HG02970 (cell line): ENCODE measurements at regions not wholly inside any gene's neighbourhood (a gene's known extent, or its start where the extent isn't known, plus 50 kb on each side); places are given as distances from the start of the nearest gene placed in this dataset.

ENCODE experiments used
- ATAC-seq: cut with Tn5 transposase; IDR thresholded peaks from one replicate; pipeline ENCODE4 v1.9.1; 2021; ENCODE audit warnings: mild to moderate bottlenecking, moderate library complexity, moderate number of reproducible peaks; ENCODE audit not compliant: unreplicated experiment, low FRiP score

- ATAC-seq = no peak
Measured at GRCh38 chr1:239025223-239025622, 361.1 kb upstream of the CHRM3 start.

- ATAC-seq = no peak
Measured at GRCh38 chr1:239023732-239024360, 362.5 kb upstream of the CHRM3 start.

GRCh38 chr1:239016337-239016736, 370.0 kb upstream of the CHRM3 start:
- ATAC-seq = no peak

- ATAC-seq = no peak
Measured at GRCh38 chr1:239011382-239011781, 375.0 kb upstream of the CHRM3 start.

GRCh38 chr1:239008568-239008967, 377.8 kb upstream of the CHRM3 start:
- no peak for ATAC-seq

GRCh38 chr1:239006276-239006675, 380.1 kb upstream of the CHRM3 start:
- no peak for ATAC-seq

- ATAC-seq = no peak
Measured at GRCh38 chr1:238999944-239000343, 386.4 kb upstream of the CHRM3 start.

- no peak for ATAC-seq
Measured at GRCh38 chr1:238998577-238998976, 387.8 kb upstream of the CHRM3 start.

- no peak for ATAC-seq
Measured at GRCh38 chr1:238991765-238992495, 394.4 kb upstream of the CHRM3 start.

- no peak for ATAC-seq
Measured at GRCh38 chr1:238985312-238985711, 401.1 kb upstream of the CHRM3 start.

GRCh38 chr1:238982736-238983135, 403.6 kb upstream of the CHRM3 start:
- no peak for ATAC-seq

GRCh38 chr1:238981317-238981933, 404.9 kb upstream of the CHRM3 start:
- ATAC-seq = no peak

GRCh38 chr1:238980053-238980452, 406.3 kb upstream of the CHRM3 start:
- no peak for ATAC-seq

GRCh38 chr1:238964631-238965030, 421.7 kb upstream of the CHRM3 start:
- ATAC-seq = no peak

- no peak for ATAC-seq
Measured at GRCh38 chr1:238962941-238963340, 423.4 kb upstream of the CHRM3 start.

- ATAC-seq = no peak
Measured at GRCh38 chr1:238961790-238962189, 424.6 kb upstream of the CHRM3 start.

- ATAC-seq = no peak
Measured at GRCh38 chr1:238960071-238960470, 426.3 kb upstream of the CHRM3 start.

GRCh38 chr1:238955934-238956333, 430.4 kb upstream of the CHRM3 start:
- no peak for ATAC-seq

GRCh38 chr1:238954865-238955264, 431.5 kb upstream of the CHRM3 start:
- no peak for ATAC-seq

GRCh38 chr1:238953448-238954010, 432.8 kb upstream of the CHRM3 start:
- no peak for ATAC-seq

GRCh38 chr1:238951809-238952208, 434.6 kb upstream of the CHRM3 start:
- ATAC-seq = no peak
